Muscle of leg (tissue), 3 donors: ENCODE measurements at regions not wholly inside any gene's neighbourhood (a gene's known extent, or its start where the extent isn't known, plus 50 kb on each side); places are given as distances from the start of the nearest gene placed in this dataset.
"Not testable (repeated sequence)": the region's sequence is repeated elsewhere in the genome, so short reads cannot be mapped to it uniquely, and the experiment has no call there.

Experiments
- DNase-seq: peaks from one replicate; pipeline ENCODE4 v3.0.0; 2013
- H3K27ac ChIP-seq: one replicate; pipeline ENCODE4 v1.5.1; 2013; ENCODE audit warnings: mild to moderate bottlenecking, low read length, control low read depth
- H3K27me3 ChIP-seq: one replicate; pipeline ENCODE4 v1.6.1; 2013; ENCODE audit warnings: low read length; ENCODE audit not compliant: control insufficient read depth, insufficient read depth
- H3K36me3 ChIP-seq: one replicate; pipeline ENCODE4 v1.6.1; 2013; ENCODE audit warnings: low read length; ENCODE audit not compliant: control insufficient read depth, insufficient read depth
- H3K4me1 ChIP-seq: one replicate; pipeline ENCODE4 v1.6.1; 2013; ENCODE audit warnings: low read length; ENCODE audit not compliant: control insufficient read depth, insufficient read depth
- H3K4me3 ChIP-seq: one replicate; pipeline ENCODE4 v1.5.1; 2013; ENCODE audit warnings: low read length, control low read depth
- H3K9me3 ChIP-seq: replicated peaks from 2 replicates; pipeline ENCODE4 v1.6.1; 2013; ENCODE audit warnings: low read depth, low read length; ENCODE audit not compliant: control insufficient read depth
- WGBS: methylation state at CpG from one replicate; pipeline ENCODE4 v1.1.5; 2013; ENCODE audit warnings: missing lambda C conversion rate; ENCODE audit not compliant: insufficient coverage; 5-methylcytosine and 5-hydroxymethylcytosine counted together

GRCh38 chr2:221896505-221897151, 324.5 kb upstream of the EPHA4 start:
- no peaks in the 10 kb centered on the region for H3K36me3 ChIP-seq
- 27% methylated on average over 5 of the region's 10 CpGs for WGBS
- DNase-seq, result peak; percentile 70
- H3K4me1 ChIP-seq, result peaks cover 13% of the 10 kb centered on the region
- H3K9me3 ChIP-seq, result no peaks in the 10 kb centered on the region
- peak overlapping the region; percentile 38 for H3K27ac ChIP-seq
- no peak overlapping the region for H3K4me3 ChIP-seq
- no peaks in the 10 kb centered on the region for H3K27me3 ChIP-seq

GRCh38 chr2:221895366-221896121, 323.4 kb upstream of the EPHA4 start:
- peak; percentile 84 for DNase-seq
- no peak overlapping the region for H3K27ac ChIP-seq
- H3K9me3 ChIP-seq, result no peaks in the 10 kb centered on the region
- WGBS, result 33% methylated on average over 8 of the region's 10 CpGs
- peaks cover 13% of the 10 kb centered on the region for H3K4me1 ChIP-seq
- no peaks in the 10 kb centered on the region for H3K27me3 ChIP-seq
- H3K4me3 ChIP-seq, result no peak overlapping the region
- H3K36me3 ChIP-seq, result no peaks in the 10 kb centered on the region

- Histone ChIP-seq H3K4me1 (peaks cover 13% of the 10 kb centered on the region), H3K27me3 (no peaks in the 10 kb centered on the region), H3K4me3 (no peak overlapping the region), H3K9me3 (no peaks in the 10 kb centered on the region), H3K27ac (no peak overlapping the region), H3K36me3 (no peaks in the 10 kb centered on the region)
- no peak for DNase-seq
- WGBS, result 84% methylated on average over 3 of the region's 8 CpGs
Measured at GRCh38 chr2:221893501-221893900, 321.4 kb upstream of the EPHA4 start.

GRCh38 chr2:221892006-221892405, 319.9 kb upstream of the EPHA4 start:
- peaks cover 13% of the 10 kb centered on the region for H3K4me1 ChIP-seq
- WGBS, result 100% methylated on average over 9 of the region's 31 CpGs
- not testable (repeated sequence) for H3K27me3 ChIP-seq, H3K9me3 ChIP-seq, H3K27ac ChIP-seq, H3K4me3 ChIP-seq, DNase-seq, H3K36me3 ChIP-seq

- WGBS, result 64% methylated on average over 2 of the region's 4 CpGs
- no peaks in the 10 kb centered on the region for H3K4me1 ChIP-seq
- no peak overlapping the region for H3K4me3 ChIP-seq
- DNase-seq, result no peak
- H3K27ac ChIP-seq, result no peak overlapping the region
- no peaks in the 10 kb centered on the region for H3K27me3 ChIP-seq
- H3K9me3 ChIP-seq, result no peaks in the 10 kb centered on the region
- H3K36me3 ChIP-seq, result no peaks in the 10 kb centered on the region
Measured at GRCh38 chr2:221883976-221884375, 311.9 kb upstream of the EPHA4 start.

GRCh38 chr2:221876016-221876415, 303.9 kb upstream of the EPHA4 start:
- no peaks in the 10 kb centered on the region for H3K4me1 ChIP-seq
- no peaks in the 10 kb centered on the region for H3K36me3 ChIP-seq
- H3K4me3 ChIP-seq, result no peak overlapping the region
- H3K9me3 ChIP-seq, result no peaks in the 10 kb centered on the region
- H3K27me3 ChIP-seq, result no peaks in the 10 kb centered on the region
- DNase-seq, result no peak
- no peak overlapping the region for H3K27ac ChIP-seq

GRCh38 chr2:221874444-221874843, 302.3 kb upstream of the EPHA4 start:
- H3K36me3 ChIP-seq, result no peaks in the 10 kb centered on the region

GRCh38 chr2:221857719-221858118, 285.6 kb upstream of the EPHA4 start:
- no peak overlapping the region for H3K4me3 ChIP-seq
- no peaks in the 10 kb centered on the region for H3K9me3 ChIP-seq
- no peaks in the 10 kb centered on the region for H3K4me1 ChIP-seq
- no peaks in the 10 kb centered on the region for H3K27me3 ChIP-seq
- no peaks in the 10 kb centered on the region for H3K36me3 ChIP-seq
- DNase-seq, result no peak
- no CpG with 5 or more reads among the region's 2 CpGs for WGBS
- no peak overlapping the region for H3K27ac ChIP-seq

More at GRCh38 chr2:221874444-221874843, 302.3 kb upstream of the EPHA4 start:
- no peaks in the 10 kb centered on the region for H3K27me3 ChIP-seq
- no peak overlapping the region for H3K27ac ChIP-seq
- 60% methylated on average over 1 of the region's 2 CpGs for WGBS
- no peaks in the 10 kb centered on the region for H3K9me3 ChIP-seq
- no peaks in the 10 kb centered on the region for H3K4me1 ChIP-seq
- DNase-seq, result no peak
- H3K4me3 ChIP-seq, result no peak overlapping the region

- Histone ChIP-seq H3K4me1 (no peaks in the 10 kb centered on the region), H3K4me3 (no peak overlapping the region), H3K27ac (no peak overlapping the region), H3K9me3 (no peaks in the 10 kb centered on the region), H3K36me3 (no peaks in the 10 kb centered on the region), H3K27me3 (no peaks in the 10 kb centered on the region)
- DNase-seq, result no peak
- 13% methylated on average over 1 of the region's 1 CpG for WGBS
Measured at GRCh38 chr2:221853297-221853696, 281.2 kb upstream of the EPHA4 start.

- Histone ChIP-seq H3K27me3 (no peaks in the 10 kb centered on the region), H3K4me1 (no peaks in the 10 kb centered on the region), H3K36me3 (no peaks in the 10 kb centered on the region), H3K27ac (no peak overlapping the region), H3K9me3 (no peaks in the 10 kb centered on the region), H3K4me3 (no peak overlapping the region)
- no peak for DNase-seq
- WGBS, result no CpG with 5 or more reads among the region's 2 CpGs
Measured at GRCh38 chr2:221851531-221852045, 279.5 kb upstream of the EPHA4 start.
